22Rv1 (cell line): ENCODE measurements at regions not wholly inside any gene's neighbourhood (a gene's known extent, or its start where the extent isn't known, plus 50 kb on each side); places are given as distances from the start of the nearest gene placed in this dataset.

Source experiments
- ZFX ChIP-seq: fragments of 450-650 bp; IDR thresholded peaks from 2 replicates; pipeline ENCODE4 v1.6.1; 2017; ENCODE audit warnings: antibody characterized with exemption, borderline replicate concordance
- TF ChIP-seq, protein P1 (sequence below): fragments of 450-650 bp; IDR thresholded peaks from 2 replicates; pipeline ENCODE4 v1.5.1; 2017; ENCODE audit warnings: mild to moderate bottlenecking

DNA sequence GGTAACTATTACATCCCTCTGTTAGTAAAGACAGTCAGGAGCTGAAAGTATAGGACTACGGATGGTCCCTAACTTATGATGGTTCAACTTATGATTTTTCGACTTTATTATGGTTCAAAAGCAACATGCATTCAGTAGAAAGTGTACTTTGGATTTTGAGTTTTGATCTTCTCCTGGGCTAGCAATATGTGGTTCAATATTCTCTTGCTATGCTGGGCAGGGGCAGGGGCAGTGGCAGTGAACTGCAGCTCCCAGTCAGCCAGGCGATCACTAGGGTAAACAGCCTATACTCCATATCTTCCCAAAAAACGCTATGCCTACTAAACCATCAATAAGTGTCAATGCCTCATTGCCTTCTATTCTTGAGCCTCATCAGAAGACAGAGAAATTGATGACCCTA lies 292.7 kb downstream of the EMP1 start:
- TF ChIP-seq, protein P1, sequence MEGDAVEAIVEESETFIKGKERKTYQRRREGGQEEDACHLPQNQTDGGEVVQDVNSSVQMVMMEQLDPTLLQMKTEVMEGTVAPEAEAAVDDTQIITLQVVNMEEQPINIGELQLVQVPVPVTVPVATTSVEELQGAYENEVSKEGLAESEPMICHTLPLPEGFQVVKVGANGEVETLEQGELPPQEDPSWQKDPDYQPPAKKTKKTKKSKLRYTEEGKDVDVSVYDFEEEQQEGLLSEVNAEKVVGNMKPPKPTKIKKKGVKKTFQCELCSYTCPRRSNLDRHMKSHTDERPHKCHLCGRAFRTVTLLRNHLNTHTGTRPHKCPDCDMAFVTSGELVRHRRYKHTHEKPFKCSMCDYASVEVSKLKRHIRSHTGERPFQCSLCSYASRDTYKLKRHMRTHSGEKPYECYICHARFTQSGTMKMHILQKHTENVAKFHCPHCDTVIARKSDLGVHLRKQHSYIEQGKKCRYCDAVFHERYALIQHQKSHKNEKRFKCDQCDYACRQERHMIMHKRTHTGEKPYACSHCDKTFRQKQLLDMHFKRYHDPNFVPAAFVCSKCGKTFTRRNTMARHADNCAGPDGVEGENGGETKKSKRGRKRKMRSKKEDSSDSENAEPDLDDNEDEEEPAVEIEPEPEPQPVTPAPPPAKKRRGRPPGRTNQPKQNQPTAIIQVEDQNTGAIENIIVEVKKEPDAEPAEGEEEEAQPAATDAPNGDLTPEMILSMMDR, result no peak
- no peak for TF ChIP-seq ZFX
